Memory B cell (primary cell): ENCODE measurements at regions not wholly inside any gene's neighbourhood (a gene's known extent, or its start where the extent isn't known, plus 50 kb on each side); places are given as distances from the start of the nearest gene placed in this dataset.

ENCODE experiments used
- ATAC-seq: fragments of 150-1000 bp; cut with Tn5 transposase; 2 replicates; pipeline ENCODE4 v1.10.0; 2021; ENCODE audit warnings: low read depth, mild to moderate bottlenecking, moderate library complexity
- DNase-seq, 2 donors: peaks; one replicate each; pipeline ENCODE4 v3.0.0; 2022; ENCODE audit warnings: low spot score in 2 of 2
- H3K27ac Mint-ChIP-seq: one replicate; pipeline ENCODE4 v1.8.0; 2022; ENCODE audit warnings: mild to moderate bottlenecking, moderate library complexity, mixed read lengths
- H3K27me3 Mint-ChIP-seq: one replicate; pipeline ENCODE4 v1.8.0; 2022; ENCODE audit warnings: mixed read lengths
- H3K36me3 Mint-ChIP-seq: one replicate; pipeline ENCODE4 v1.8.0; 2022; ENCODE audit warnings: mild to moderate bottlenecking, mixed read lengths
- H3K4me1 Mint-ChIP-seq: one replicate; pipeline ENCODE4 v1.8.0; 2022; ENCODE audit warnings: mixed read lengths
- H3K4me3 Mint-ChIP-seq: one replicate; pipeline ENCODE4 v1.8.0; 2022; ENCODE audit warnings: mild to moderate bottlenecking, moderate library complexity, mixed read lengths
- H3K9me3 Mint-ChIP-seq: one replicate; pipeline ENCODE4 v1.8.0; 2022; ENCODE audit warnings: mixed read lengths

- no peak for DNase-seq
- Mint-ChIP-seq H3K36me3 (no peaks in the 10 kb centered on the region), H3K4me1 (no peaks in the 10 kb centered on the region), H3K27me3 (peaks cover 11% of the 10 kb centered on the region), H3K27ac (no peak overlapping the region), H3K9me3 (peaks cover 2% of the 10 kb centered on the region), H3K4me3 (no peak overlapping the region)
- ATAC-seq: no peak
Measured at GRCh38 chr21:36566644-36567043, 86.7 kb upstream of the CLDN14 start.

- no peak overlapping the region for H3K4me3 Mint-ChIP-seq
- ATAC-seq: no peak
- no peak overlapping the region for H3K27ac Mint-ChIP-seq
- peaks cover 11% of the 10 kb centered on the region for H3K27me3 Mint-ChIP-seq
- H3K9me3 Mint-ChIP-seq: peaks cover 2% of the 10 kb centered on the region
- H3K4me1 Mint-ChIP-seq: no peaks in the 10 kb centered on the region
- no peaks in the 10 kb centered on the region for H3K36me3 Mint-ChIP-seq
- DNase-seq: no peak
Measured at GRCh38 chr21:36567216-36567885, 87.4 kb upstream of the CLDN14 start.

- Mint-ChIP-seq H3K4me3 (no peak overlapping the region), H3K27ac (no peak overlapping the region), H3K9me3 (peaks cover 1% of the 10 kb centered on the region), H3K36me3 (no peaks in the 10 kb centered on the region), H3K4me1 (no peaks in the 10 kb centered on the region), H3K27me3 (peaks cover 6% of the 10 kb centered on the region)
- ATAC-seq: no peak
- no peak for DNase-seq
Measured at GRCh38 chr21:36569511-36569910, 89.6 kb upstream of the CLDN14 start.

- no peaks in the 10 kb centered on the region for H3K36me3 Mint-ChIP-seq
- no peaks in the 10 kb centered on the region for H3K9me3 Mint-ChIP-seq
- H3K27ac Mint-ChIP-seq: no peak overlapping the region
- ATAC-seq (no peak), DNase-seq (no peak)
- no peak overlapping the region for H3K4me3 Mint-ChIP-seq
- H3K4me1 Mint-ChIP-seq: no peaks in the 10 kb centered on the region
- H3K27me3 Mint-ChIP-seq: peaks cover 4% of the 10 kb centered on the region
Measured at GRCh38 chr21:36571556-36571955, 91.6 kb upstream of the CLDN14 start.

- H3K4me3 Mint-ChIP-seq: no peak overlapping the region
- no peak for ATAC-seq
- H3K9me3 Mint-ChIP-seq: no peaks in the 10 kb centered on the region
- peaks cover 3% of the 10 kb centered on the region for H3K27me3 Mint-ChIP-seq
- no peaks in the 10 kb centered on the region for H3K4me1 Mint-ChIP-seq
- H3K27ac Mint-ChIP-seq: no peak overlapping the region
- H3K36me3 Mint-ChIP-seq: no peaks in the 10 kb centered on the region
- no peak for DNase-seq
Measured at GRCh38 chr21:36572039-36572438, 92.1 kb upstream of the CLDN14 start.

- no peak for DNase-seq
- H3K9me3 Mint-ChIP-seq: peaks cover 2% of the 10 kb centered on the region
- no peak for ATAC-seq
Measured at GRCh38 chr21:36575306-36575705, 95.4 kb upstream of the CLDN14 start.

GRCh38 chr21:36576441-36576840 lies 96.5 kb upstream of the CLDN14 start:
- Mint-ChIP-seq H3K36me3 (no peaks in the 10 kb centered on the region), H3K27ac (no peak overlapping the region), H3K9me3 (peaks cover 2% of the 10 kb centered on the region), H3K27me3 (peaks cover 6% of the 10 kb centered on the region), H3K4me3 (no peak overlapping the region), H3K4me1 (no peaks in the 10 kb centered on the region)
- ATAC-seq: no peak
- no peak for DNase-seq

More at GRCh38 chr21:36575306-36575705, 95.4 kb upstream of the CLDN14 start:
- Mint-ChIP-seq H3K27ac (no peak overlapping the region), H3K4me1 (no peaks in the 10 kb centered on the region), H3K27me3 (peaks cover 4% of the 10 kb centered on the region), H3K4me3 (no peak overlapping the region), H3K36me3 (no peaks in the 10 kb centered on the region)

- ATAC-seq (no peak), DNase-seq (no peak)
- Mint-ChIP-seq H3K36me3 (no peaks in the 10 kb centered on the region), H3K9me3 (peaks cover 2% of the 10 kb centered on the region), H3K4me3 (no peak overlapping the region), H3K4me1 (no peaks in the 10 kb centered on the region), H3K27ac (no peak overlapping the region), H3K27me3 (peaks cover 9% of the 10 kb centered on the region)
Measured at GRCh38 chr21:36579898-36580297, 100.0 kb upstream of the CLDN14 start.

- ATAC-seq (no peak), DNase-seq (no peak)
- H3K27ac Mint-ChIP-seq: no peak overlapping the region
- H3K36me3 Mint-ChIP-seq: no peaks in the 10 kb centered on the region
- H3K27me3 Mint-ChIP-seq: peaks cover 9% of the 10 kb centered on the region
- no peak overlapping the region for H3K4me3 Mint-ChIP-seq
- peaks cover 1% of the 10 kb centered on the region for H3K9me3 Mint-ChIP-seq
- H3K4me1 Mint-ChIP-seq: no peaks in the 10 kb centered on the region
Measured at GRCh38 chr21:36582271-36582670, 102.3 kb upstream of the CLDN14 start.

- Mint-ChIP-seq H3K9me3 (no peaks in the 10 kb centered on the region), H3K36me3 (no peaks in the 10 kb centered on the region), H3K4me1 (no peaks in the 10 kb centered on the region), H3K4me3 (no peak overlapping the region), H3K27me3 (peaks cover 9% of the 10 kb centered on the region), H3K27ac (no peak overlapping the region)
- DNase-seq (no peak), ATAC-seq (no peak)
Measured at GRCh38 chr21:36583591-36583990, 103.7 kb upstream of the CLDN14 start.

- Mint-ChIP-seq H3K4me1 (no peaks in the 10 kb centered on the region), H3K36me3 (no peaks in the 10 kb centered on the region), H3K27me3 (peaks cover 5% of the 10 kb centered on the region), H3K27ac (no peak overlapping the region), H3K9me3 (no peaks in the 10 kb centered on the region), H3K4me3 (no peak overlapping the region)
- no peak for ATAC-seq
- no peak for DNase-seq
Measured at GRCh38 chr21:36584980-36585940, 105.3 kb upstream of the CLDN14 start.

- ATAC-seq (no peak), DNase-seq (no peak)
- Mint-ChIP-seq H3K4me3 (no peak overlapping the region), H3K27me3 (peaks cover 10% of the 10 kb centered on the region), H3K4me1 (no peaks in the 10 kb centered on the region), H3K9me3 (no peaks in the 10 kb centered on the region), H3K36me3 (no peaks in the 10 kb centered on the region), H3K27ac (no peak overlapping the region)
Measured at GRCh38 chr21:36587388-36587787, 107.5 kb upstream of the CLDN14 start.

- Mint-ChIP-seq H3K9me3 (no peaks in the 10 kb centered on the region), H3K27ac (no peak overlapping the region), H3K4me1 (no peaks in the 10 kb centered on the region), H3K4me3 (no peak overlapping the region), H3K36me3 (no peaks in the 10 kb centered on the region), H3K27me3 (peaks cover 17% of the 10 kb centered on the region)
- DNase-seq: no peak
- ATAC-seq: no peak
Measured at GRCh38 chr21:36589352-36589971, 109.5 kb upstream of the SIM2 start.

GRCh38 chr21:36591326-36591970 lies 107.5 kb upstream of the SIM2 start:
- H3K4me1 Mint-ChIP-seq: no peaks in the 10 kb centered on the region
- H3K36me3 Mint-ChIP-seq: no peaks in the 10 kb centered on the region
- H3K9me3 Mint-ChIP-seq: peaks cover 1% of the 10 kb centered on the region
- H3K4me3 Mint-ChIP-seq: no peak overlapping the region
- peaks cover 21% of the 10 kb centered on the region for H3K27me3 Mint-ChIP-seq
- no peak for ATAC-seq
- no peak overlapping the region for H3K27ac Mint-ChIP-seq
- no peak for DNase-seq
